WTC11 (cell line): ENCODE measurements at regions not wholly inside any gene's neighbourhood (a gene's known extent, or its start where the extent isn't known, plus 50 kb on each side); places are given as distances from the start of the nearest gene placed in this dataset.
"Not testable (repeated sequence)": the region's sequence is repeated elsewhere in the genome, so short reads cannot be mapped to it uniquely, and the experiment has no call there.

Experiments
- ATF2 ChIP-seq: sonication (generic); formaldehyde crosslinking; IDR thresholded peaks from 2 replicates; pipeline ENCODE4 v1.8.1; 2022; ENCODE audit warnings: low read depth, missing genetic modification reagents, borderline replicate concordance
- CTCF ChIP-seq: fragments of 200-600 bp; IDR thresholded peaks from 2 replicates; pipeline ENCODE4 v1.8.0; 2022; ENCODE audit warnings: antibody characterized with exemption
- NR1H2 ChIP-seq: sonication (generic); formaldehyde crosslinking; IDR thresholded peaks from 2 replicates; pipeline ENCODE4 v1.9.0; 2021; ENCODE audit warnings: mild to moderate bottlenecking, moderate library complexity, missing genetic modification reagents
- ZBTB21 ChIP-seq: sonication (generic); formaldehyde crosslinking; IDR thresholded peaks from 2 replicates; pipeline ENCODE4 v1.8.1; 2023; ENCODE audit warnings: mild to moderate bottlenecking, missing genetic modification reagents, borderline replicate concordance
- ZBTB43 ChIP-seq: sonication (generic); formaldehyde crosslinking; IDR thresholded peaks from 2 replicates; pipeline ENCODE4 v1.8.1; 2023; ENCODE audit warnings: mild to moderate bottlenecking, missing genetic modification reagents
- ZMAT4 ChIP-seq: fragments of 250-450 bp; sonication (Bioruptor Pico); IDR thresholded peaks from 2 replicates; pipeline ENCODE4 v1.9.0; 2021; ENCODE audit warnings: mild to moderate bottlenecking

GRCh38 chr2:83789674-83790073, 669.4 kb downstream of the SUCLG1 start:
- not testable (repeated sequence) for TF ChIP-seq ZBTB43; NR1H2 (CRISPR knock-in tag); CTCF; ATF2 (CRISPR knock-in tag); ZBTB21 (CRISPR knock-in tag); ZMAT4 (CRISPR knock-in tag)
